Epithelial cell of prostate (primary cell): ENCODE measurements at regions not wholly inside any gene's neighbourhood (a gene's known extent, or its start where the extent isn't known, plus 50 kb on each side); places are given as distances from the start of the nearest gene placed in this dataset.
A peak's percentile ranks its signal among the peaks of the same experiment; 100 is the strongest.

ENCODE experiments used
- DNase-seq: peaks from one replicate; pipeline ENCODE4 v3.0.0-alpha.2; 2011; ENCODE audit warnings: low read depth, low spot score
- H3K27ac ChIP-seq: fragments of 450-650 bp; 2 replicates; pipeline ENCODE4 v1.5.1; 2017; ENCODE audit warnings: mild to moderate bottlenecking

DNA sequence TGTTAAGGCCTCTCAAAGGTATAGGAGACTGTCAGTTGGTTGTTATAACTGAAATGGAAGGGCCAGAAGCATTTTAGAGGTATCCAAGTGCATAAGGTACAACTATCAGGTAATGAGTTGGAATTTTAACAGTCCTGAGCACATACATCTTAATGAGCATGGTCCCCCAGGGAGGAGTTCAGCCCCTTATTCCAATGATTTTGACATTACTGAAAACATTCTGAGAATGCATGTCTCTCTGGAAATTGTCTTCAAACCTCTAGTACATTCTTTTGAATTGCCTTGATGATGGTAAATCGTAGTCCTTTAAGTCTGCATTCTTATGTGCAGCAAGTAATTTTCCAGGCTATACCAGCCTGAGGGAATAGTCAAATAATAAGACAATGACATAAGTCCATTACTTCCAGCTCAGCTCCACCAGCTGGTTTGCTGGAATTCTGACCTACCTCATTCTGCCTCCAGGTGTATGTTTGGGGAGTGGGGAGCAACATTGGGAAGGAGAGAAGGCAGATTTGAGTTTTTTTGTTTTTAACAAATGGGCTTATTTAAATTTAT, 239.2 kb downstream of the MSRB3 start:
- no peak overlapping the region for H3K27ac ChIP-seq
- no peak for DNase-seq

DNA sequence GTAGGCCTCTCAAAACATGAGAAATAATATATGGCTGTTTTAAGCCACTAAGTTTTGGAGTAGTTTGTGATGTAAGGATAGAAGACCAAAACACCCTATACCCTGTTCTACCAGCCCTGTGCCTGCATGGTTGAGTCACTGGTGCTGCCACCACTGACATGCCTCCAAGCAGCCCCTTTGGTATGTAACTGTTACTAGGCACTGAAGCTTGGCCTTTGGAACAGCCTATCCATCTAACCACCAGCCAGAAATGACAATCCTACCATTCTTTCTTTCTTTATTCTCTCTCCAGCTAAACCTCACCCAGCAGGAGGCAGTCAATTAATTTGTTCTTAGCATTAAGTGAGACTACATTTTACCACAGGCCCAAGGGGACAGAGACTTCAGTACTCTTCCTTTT, 240.3 kb downstream of the MSRB3 start:
- no peak for DNase-seq
- no peak overlapping the region for H3K27ac ChIP-seq

DNA sequence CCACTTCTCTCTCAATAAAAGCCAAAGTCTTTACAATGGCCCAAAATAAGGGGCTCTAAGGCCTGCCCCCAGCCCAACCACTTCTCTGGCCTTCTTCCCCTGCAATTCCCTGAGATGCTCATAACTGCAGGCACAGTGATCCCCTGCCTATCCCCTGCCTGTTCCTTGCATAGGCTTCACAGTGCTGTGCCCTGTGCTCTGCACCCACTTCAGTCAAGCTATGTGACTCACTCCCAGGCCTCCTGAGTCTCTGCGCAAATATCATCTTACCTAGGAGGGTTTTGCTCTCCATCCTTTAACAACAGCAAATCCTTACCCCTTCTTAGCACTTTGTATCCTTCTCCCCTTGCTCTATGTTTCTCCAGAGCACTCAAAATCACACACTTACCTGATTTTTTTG, 242.2 kb downstream of the MSRB3 start:
- DNase-seq = no peak
- no peak overlapping the region for H3K27ac ChIP-seq

DNA sequence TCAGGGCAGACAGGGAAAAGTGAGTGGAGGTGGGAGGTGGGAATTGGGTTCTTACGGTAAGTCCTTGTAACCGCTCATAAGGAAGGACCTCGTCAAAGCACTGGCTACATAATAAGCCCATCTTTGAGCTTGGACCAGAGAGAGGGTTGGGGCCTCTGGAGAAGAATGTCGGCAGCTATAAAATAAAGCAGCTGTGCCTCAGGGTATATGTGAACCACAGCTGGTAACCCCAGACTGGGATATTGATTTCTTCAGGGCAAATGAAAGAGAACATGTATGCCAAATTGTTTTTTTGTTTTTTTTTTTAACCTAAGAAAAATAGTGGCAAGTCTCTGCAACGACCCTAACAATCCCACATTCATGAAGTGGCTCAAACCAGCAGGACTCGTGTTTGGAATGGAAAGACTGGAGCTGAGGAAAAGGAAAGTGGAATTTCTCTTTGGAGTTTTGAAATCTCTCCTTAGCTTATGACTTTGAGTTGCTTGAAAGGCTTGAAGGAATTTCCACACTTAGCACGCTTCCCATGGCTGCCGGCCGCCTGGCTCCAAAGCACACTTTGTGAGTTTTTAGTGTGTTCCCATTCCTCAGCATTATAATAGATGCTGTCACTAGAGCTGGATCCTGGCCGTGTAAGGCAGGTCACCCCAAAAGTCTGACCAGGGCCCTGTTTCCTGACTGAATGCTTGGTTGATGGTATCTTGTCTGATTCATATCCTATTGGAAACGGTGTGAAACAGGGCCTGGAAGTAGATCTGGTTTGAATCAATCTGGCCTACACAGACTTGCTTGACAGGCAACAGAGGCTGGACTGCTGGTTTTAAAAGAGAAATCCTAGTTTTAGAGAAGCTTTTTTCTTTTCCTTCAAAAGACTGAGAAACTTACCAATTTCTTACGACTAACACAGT, 244.7 kb downstream of the MSRB3 start:
- H3K27ac ChIP-seq = peak overlapping the region; percentile 87
- no peak for DNase-seq

DNA sequence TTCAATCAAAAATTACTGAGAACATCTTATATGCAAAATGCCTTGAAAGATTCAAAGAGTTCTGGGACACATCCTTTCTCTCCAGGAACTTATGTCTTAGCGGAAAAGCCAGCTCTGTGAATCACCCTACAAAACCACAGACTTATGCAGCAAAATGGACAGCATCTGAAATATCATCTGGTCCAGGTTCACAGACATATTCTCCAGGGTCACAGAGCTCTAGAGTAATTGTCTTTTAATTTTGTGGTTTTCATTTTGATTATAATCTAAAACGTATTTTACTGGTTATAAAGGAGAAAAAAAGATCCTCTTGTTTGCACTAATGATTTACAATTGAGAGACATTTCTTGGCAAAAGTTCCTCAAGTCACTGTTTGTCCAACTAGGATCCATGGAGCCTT, 246.2 kb downstream of the MSRB3 start:
- peak overlapping the region; percentile 87 for H3K27ac ChIP-seq
- DNase-seq = no peak

DNA sequence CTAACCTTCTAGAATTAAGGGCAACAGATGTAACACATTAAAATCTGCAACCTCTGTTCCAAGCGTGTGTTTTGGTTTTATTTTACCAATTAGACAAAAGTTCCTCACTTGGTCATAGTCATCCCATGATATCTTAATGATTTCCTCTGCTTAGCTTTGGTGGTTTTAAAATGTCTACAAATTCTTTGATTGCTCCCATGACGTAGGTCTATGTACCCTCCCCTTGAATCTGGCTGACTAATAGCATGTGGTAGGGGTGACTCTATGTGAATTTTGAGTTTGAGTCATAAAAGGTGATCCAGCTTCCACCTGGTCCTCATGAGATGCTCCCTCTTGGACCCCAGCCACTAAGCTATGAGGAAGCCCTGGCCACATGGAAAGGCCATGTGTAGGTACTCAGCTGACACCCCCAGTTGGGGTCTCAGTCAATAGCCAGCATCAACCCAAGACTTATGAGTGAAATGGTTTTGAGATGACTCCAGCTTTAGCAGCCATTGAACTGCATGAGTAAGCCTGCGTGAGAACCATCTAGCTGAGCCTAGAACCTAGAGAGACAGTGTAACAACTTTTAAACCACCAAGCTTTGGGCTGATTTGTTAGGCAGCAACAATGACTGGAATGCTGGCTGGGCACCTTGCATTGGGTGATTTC, 247.1 kb downstream of the MSRB3 start:
- H3K27ac ChIP-seq = peak overlapping the region; percentile 87
- DNase-seq = peak; percentile 50

DNA sequence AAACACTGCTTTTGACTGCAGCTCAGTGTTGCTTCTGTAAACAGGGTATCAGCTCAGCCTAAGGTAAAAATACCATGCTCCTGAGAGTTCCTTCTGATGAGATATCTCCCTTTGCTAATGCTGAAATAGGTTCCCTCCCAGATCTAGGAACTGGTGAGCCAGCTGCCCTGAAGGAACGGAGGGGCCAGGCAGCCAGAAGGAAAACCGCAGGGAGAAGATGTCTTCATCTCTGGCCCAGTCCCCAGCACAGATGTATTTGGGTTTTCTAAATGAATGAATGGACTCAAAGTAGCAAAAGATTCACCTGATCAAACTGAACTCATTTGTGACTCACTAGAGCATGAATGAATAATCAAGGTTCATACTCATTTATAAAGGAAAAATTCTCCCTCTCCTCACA, 247.8 kb downstream of the MSRB3 start:
- peak overlapping the region; percentile 87 for H3K27ac ChIP-seq
- no peak for DNase-seq

DNA sequence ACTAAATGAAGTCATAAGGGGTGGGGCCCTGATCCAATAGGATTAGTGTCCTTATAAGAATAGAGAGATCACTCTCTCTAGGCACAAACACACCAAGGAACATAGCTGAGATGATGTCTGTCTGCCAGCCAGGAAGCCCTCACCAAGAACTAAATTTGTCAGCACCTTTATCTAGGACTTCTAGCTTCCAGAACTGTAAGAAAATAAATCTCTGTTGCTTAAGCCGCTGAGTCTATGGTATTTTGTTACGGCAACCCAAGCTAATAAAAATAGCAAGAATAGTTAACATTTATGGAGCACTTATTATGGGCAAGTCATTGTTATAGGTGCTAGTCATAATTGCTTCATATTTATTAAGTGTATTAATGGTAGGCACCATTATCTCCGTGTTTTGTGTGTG, 249.6 kb downstream of the MSRB3 start:
- DNase-seq = no peak
- H3K27ac ChIP-seq = no peak overlapping the region

DNA sequence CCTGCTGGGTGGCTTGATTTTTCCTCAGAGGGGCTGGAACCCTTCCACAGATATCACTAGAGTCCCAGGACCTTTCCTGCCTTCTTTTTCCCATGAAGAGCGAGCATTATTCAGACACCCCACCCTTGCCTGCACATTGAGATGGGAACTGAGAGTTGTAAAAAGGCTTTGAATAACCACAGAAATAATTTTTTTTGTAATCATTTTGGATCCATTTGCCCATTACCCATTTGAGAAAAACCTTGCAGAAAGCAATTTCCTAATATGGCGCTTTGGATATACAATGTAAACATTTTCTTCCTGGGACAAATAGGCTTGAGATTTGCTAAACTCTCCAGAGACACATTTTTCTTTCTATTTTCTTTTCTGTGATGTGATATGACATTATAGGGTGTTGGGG, 250.6 kb downstream of the MSRB3 start:
- DNase-seq = no peak
- H3K27ac ChIP-seq = no peak overlapping the region

DNA sequence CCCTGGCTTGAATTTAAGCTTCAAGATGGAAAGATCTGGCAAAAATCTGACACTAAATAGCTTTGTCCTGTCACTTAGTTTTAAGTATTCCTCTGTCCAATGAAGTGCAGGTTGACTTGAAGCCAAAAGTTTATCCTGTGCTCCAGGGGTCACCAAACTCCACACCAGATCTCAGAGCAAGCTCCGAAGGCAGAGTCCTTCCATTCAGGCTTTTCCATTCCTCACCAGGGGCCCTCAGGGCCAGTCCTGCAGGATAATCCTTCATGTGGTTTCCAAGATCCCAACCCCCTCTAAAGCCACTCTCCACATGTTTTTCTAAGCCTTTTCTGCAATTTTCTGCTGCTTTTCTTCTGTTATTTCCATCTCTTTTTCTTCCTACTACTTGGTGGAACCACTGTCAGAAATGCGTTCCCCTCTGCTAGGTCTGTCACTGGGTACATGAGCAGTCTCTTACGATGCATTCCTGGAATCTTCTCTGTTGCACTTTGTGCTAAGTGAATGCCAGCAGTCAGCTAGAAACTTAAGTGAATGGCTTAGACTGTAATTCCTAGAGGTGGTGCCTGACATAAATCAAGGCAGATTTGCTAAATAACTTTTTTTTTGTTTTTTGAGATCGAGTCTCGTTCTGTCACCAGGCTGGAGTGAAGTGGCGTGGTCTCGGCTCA, 251.4 kb downstream of the MSRB3 start:
- no peak for DNase-seq
- H3K27ac ChIP-seq = no peak overlapping the region

DNA sequence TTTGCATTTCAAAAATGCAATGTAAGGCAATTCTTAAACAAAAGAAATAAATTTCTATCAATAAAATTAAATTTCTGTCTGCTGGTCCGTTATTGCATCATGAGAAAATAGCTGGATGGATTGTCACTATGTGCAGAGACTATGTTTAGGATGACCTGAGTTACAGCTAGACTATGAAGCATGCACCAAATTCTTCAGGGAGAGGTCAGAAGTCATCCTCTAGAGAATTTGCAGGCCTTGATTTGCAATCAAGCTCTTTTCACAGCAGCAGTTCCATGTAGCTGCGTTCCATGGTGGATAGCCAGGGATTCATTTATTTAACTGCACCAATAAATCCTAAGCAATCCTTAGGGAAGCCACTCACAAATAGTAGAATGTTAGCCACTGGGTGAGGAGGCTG, 253.7 kb downstream of the MSRB3 start:
- H3K27ac ChIP-seq = peak overlapping the region; percentile 64
- DNase-seq = no peak

DNA sequence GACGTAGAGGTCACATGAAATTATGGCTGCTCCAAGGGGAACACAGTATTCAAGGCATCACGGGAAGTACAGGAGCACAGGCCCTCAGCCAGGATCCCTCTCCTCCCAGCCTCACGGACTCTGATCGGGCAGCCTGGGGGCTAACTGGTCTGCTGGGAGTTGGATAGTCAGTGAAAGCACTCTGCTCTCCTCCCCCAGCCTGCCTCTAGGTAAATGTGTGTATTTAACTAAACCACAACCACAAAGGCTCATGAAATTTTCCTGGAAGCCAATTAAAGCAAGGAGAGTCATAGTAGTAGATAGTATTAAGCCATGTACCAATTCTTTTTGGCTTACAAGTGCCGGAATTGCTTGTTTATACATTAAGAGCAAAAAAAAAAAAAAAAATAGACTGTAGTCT, 254.3 kb downstream of the MSRB3 start:
- H3K27ac ChIP-seq = peak overlapping the region; percentile 64
- DNase-seq = no peak

DNA sequence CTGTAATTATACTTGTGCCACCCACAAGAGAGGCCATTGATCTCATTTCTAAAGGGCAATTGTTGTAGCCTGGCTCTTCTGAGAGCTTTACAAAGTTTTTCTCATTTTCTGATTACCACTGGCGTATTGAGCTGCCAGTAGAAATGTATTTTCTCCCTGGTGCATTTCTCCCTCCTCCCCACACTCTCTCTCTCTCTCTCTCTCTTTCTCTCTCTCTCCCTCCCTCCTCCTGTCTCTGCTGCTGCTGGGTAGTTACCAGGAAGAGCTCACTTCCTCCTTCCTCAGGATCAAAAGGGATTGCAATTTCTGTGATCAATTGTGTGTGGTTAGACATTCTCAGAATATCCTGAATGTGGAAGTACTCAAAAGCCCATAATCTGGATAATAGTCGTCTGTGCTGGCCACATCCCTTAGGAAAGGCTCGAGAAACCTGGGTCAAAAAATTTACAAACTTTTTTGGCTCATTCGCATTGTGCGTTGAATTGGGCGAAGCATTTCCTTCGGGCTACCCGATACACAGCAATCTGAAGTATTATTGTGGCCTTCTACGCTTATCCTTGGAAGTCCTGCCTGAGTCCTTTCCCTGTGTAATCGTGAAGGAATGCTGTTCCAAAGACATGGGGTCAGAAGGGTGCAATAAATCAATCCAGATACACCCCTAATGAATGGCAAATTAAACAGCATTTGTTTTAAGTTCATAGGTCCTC, 254.8 kb downstream of the MSRB3 start:
- DNase-seq = no peak
- H3K27ac ChIP-seq = peak overlapping the region; percentile 64

DNA sequence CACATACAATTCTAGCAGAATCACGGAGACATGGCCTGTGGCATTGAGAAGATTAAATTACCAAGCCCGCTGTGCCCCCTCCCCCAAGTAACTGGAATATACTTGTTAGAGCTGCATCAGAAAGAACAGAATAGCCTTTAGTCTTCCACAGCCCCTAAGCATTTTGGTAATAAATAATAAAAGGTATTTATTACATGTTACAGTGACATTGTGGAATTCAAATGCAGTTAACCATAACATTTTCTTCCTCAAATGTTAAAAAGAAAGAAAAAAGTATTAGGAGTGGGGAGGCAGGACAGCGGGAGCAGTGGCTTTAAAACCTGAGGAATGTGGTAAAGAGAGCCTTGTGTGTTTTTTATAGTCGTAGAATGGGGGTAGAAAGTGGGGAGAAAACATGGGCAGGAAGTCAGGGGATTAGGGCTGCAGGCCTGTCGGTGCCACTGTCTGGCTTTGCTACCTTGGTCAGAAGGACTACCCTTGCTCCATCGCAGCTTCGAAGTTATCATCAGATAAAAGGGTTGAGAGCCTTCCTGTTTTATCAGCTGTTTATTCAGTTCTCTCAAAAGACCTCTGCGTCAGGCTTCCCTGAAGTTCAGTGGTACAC, 255.9 kb downstream of the MSRB3 start:
- H3K27ac ChIP-seq = no peak overlapping the region
- DNase-seq = no peak

DNA sequence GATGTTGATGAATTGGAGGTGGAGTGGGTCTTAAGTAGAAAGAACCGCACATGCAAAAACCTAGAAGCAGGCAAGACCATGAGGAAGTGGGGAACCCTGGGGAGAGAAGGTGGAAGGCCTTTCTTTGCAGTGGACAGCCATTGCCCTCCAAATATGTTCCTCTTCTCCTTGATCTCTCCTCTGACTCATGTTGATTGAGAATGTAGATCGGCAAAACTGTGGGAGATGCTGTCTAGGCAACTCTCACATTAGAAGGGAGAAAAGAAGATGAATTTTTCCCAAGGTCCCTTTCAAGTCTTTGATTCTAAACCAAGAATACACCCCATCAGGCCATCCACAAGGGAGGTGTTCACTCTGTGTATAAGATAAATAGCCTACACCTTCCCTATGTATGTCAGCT, 257.5 kb downstream of the MSRB3 start:
- peak overlapping the region; percentile 91 for H3K27ac ChIP-seq
- no peak for DNase-seq

DNA sequence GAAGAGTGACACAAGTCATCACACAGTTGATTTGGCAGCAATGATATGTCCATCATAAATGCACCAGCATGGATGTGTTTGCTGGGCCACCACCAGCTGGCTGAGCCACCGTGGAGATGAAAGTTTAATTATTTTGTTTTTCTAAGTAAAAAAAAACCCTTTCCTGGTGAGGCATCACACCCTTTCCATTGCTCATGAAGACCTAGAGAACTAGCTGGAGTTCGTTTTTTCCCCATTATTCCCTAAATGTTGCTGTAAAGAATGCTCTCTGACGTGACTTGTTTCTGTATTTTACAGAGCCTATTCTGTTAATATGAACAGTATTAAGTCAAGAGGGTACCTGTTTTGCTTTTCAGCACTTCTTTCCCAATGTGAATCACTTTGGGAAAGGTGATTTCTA, 257.9 kb downstream of the MSRB3 start:
- H3K27ac ChIP-seq = peak overlapping the region; percentile 91
- DNase-seq = no peak

DNA sequence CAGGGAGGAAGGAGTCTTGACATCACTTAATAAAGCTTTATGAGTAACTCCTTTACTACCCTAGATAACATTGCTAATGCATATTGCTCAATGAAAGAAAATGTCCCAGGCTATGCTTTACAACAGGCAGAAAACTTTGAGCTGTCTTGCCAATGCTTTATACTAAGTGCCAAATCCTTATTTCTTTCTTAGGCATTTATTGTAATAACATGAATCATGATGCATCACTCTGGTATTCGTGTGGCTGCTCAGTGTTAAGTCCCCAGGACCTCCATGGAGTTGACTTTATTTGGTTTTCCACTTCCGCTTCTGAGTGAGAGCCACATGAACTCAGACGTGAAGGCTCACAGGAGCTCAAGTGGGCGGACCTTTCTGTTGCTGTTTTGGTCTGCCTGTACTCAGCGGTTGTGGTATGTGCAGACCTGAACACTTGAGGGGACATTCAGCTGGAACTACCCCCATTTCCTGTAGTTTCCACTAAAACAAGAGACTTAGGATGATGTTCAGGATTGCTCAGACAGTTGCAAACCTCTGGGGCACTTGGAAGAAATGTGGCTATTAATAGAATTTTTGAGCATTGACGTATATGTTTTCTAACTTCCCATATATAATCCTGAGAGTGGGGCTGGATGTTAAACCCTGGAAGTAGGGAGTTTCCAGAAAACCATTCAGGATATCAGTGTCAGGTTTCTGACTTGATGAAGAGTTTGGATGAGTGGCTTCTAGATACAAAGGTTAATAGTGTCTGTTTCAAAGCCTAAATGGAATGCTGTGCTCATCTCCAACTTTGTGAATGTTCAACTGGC, 258.6 kb downstream of the MSRB3 start:
- DNase-seq = peak; percentile 91
- peak overlapping the region; percentile 91 for H3K27ac ChIP-seq

DNA sequence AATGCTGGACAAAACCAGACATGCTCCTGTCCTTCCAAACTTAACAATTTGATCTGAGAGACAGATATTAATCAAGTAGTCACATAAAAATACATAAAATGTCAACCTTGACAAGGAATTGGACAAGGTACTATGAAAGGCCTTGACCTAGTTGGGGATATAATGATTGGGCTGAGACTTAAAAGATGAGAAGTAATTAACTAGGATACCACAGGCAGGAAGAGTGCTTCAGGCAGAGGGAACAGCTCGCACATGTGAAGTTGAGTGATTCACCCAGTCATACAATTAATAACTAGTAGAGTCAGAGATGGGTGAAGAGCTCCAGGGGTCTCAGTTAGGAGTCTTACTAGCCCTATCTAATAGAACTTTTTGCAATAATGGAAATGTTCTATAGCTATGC, 259.5 kb downstream of the MSRB3 start:
- DNase-seq = no peak
- peak overlapping the region; percentile 91 for H3K27ac ChIP-seq

DNA sequence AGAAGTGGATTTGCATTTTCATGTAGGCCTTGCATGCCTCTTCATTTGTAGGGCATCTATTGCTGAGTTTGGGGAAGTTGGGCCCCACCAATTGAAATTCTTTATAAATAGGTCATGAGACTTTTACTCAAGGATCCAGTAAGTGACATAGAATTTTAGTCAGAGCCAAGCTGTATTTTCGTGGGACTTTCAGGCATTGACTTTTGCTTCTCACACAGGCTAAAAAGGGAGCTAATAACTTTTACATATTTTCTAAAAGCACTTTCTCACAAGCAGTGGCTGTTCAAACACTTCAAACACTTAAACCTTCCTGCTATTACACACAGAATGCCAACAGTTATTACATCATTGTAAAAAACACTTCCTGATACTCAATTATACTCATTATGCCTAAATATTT, 260.5 kb downstream of the MSRB3 start:
- no peak for DNase-seq
- no peak overlapping the region for H3K27ac ChIP-seq
